RCC 7860 (cell line): ENCODE measurements at regions not wholly inside any gene's neighbourhood (a gene's known extent, or its start where the extent isn't known, plus 50 kb on each side); places are given as distances from the start of the nearest gene placed in this dataset.

Experiments used
- DNase-seq: peaks from one replicate; pipeline ENCODE4 v3.0.0-alpha.2; 2015; ENCODE audit warnings: low spot score
- FAIRE-seq: peaks from 2 replicates; lab custom pipeline; 2012; peaks lifted over from hg19 to GRCh38; lab: Jason Lieb, UNC

GRCh38 chr5:143671674-143672569, 140.0 kb upstream of the HMHB1 start:
- FAIRE-seq, result no peak

DNA sequence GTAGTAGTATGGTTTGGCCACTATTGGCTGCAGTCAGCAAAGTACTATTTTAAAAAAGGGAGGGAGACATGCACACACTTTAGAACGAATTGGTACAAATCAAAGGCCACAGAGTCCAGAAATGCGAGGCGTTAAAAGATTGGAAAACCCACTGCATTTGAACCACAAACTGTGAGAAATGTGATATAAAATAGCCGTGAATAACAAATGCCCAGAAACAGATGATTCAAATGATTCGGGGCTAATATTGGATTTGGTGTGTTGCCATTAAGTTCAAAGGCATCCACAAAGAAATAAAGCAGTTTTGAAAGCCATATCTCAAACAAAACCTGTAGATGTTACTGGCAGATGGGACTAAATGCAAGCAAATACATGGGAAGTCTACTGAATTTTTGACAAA, 140.9 kb upstream of the HMHB1 start:
- no peak for FAIRE-seq
- DNase-seq, result no peak

More at GRCh38 chr5:143671674-143672569, 140.0 kb upstream of the HMHB1 start:
- DNase-seq, result no peak

DNA sequence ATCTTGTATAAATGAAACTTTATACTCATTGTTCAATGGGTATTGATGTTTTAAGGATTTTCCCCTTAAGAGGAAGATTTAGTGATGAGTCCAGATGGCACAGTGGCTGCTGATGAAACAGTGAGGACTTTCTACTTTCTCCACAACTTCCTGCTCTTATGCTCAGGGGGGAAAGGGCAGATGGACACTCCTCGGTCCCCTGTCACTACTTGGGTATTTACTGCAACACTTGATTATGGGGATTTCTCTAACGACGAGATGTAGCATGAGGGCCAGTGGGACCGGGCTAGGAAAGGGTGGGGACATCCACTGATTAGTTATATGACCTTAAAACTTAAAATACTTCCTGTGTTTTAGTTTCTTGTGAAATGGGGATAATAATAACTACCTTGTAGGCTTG, 146.1 kb upstream of the HMHB1 start:
- no peak for FAIRE-seq
- no peak for DNase-seq

DNA sequence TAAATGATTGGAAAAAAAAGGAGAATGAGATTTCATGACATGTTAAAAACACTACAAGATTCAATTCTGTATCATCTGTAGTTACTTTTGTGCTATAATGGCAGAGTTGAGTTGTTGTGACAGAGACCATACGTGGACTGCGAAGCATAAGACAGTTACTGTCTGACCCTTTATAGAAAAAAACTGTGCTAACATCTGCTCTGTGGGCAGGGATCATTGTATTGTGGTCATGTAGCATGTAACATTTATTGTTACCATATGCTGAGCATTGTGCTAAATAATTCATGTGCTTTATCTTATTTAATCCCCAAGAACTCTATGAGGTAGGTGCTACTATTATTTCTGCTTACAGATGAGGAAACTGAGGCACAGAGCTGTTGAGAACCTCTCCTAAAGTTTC, 147.3 kb upstream of the HMHB1 start:
- DNase-seq, result no peak
- no peak for FAIRE-seq

- no peak for DNase-seq
- no peak for FAIRE-seq
Measured at GRCh38 chr5:143663872-143664271, 148.1 kb upstream of the HMHB1 start.

DNA sequence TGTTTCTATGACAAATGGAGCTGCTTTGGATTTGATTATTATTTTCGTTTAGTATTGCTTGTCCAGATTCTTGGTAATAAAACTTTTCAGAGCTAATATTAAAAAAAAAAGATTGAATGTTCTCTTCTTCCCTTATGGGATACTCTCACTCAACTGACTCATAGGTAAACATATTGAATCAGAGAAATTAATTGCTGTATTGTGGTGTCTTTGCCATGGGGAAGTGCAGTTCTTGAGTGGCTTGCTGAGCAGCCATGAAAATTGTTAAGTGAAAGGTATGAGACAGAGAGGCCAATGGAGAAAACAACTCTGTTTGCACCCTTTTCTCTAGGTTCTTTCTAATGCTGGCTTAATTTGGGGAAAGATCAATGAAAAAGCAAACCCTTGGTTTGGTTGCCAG, 149.9 kb upstream of the HMHB1 start:
- DNase-seq, result no peak
- no peak for FAIRE-seq

- no peak for DNase-seq
- FAIRE-seq, result no peak
Measured at GRCh38 chr5:143660625-143661024, 151.3 kb upstream of the HMHB1 start.

GRCh38 chr5:143659599-143660238, 152.2 kb upstream of the HMHB1 start:
- FAIRE-seq (no peak), DNase-seq (no peak)

- DNase-seq (no peak), FAIRE-seq (no peak)
Measured at GRCh38 chr5:143658956-143659355, 153.0 kb upstream of the HMHB1 start.

DNA sequence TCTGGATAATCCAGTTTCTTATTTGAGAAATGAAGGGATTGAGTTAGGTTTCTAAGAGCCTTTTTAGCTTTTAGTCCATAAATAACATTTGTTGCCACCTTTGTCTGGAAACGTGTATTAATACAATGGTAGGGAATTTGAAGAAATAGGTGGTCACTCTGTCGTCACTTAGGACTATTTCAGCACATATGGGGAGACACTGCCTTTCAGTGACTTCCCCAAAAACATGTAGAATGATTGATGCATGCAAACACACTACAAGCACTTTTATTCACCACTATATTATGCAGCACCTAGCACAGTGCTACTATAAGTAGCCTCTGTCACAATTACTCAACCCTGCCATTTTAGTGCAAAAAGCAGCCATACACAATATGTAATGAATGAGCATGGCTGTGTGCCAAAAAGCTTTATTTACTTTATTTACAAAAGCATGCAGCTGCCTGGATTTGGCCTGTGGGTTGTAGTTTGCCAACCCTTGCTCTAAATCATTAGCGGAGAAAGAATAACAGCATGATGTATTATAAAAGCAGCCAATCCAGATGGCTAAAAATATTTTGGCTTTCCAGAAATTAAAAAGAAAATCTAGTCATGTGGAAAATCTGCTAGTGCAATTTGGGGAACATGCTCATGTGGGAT, 154.2 kb upstream of the HMHB1 start:
- DNase-seq, result no peak
- no peak for FAIRE-seq

GRCh38 chr5:143653766-143654282, 158.1 kb upstream of the HMHB1 start:
- FAIRE-seq, result no peak
- no peak for DNase-seq

- FAIRE-seq, result no peak
Measured at GRCh38 chr5:143653256-143653655, 158.7 kb upstream of the HMHB1 start.

DNA sequence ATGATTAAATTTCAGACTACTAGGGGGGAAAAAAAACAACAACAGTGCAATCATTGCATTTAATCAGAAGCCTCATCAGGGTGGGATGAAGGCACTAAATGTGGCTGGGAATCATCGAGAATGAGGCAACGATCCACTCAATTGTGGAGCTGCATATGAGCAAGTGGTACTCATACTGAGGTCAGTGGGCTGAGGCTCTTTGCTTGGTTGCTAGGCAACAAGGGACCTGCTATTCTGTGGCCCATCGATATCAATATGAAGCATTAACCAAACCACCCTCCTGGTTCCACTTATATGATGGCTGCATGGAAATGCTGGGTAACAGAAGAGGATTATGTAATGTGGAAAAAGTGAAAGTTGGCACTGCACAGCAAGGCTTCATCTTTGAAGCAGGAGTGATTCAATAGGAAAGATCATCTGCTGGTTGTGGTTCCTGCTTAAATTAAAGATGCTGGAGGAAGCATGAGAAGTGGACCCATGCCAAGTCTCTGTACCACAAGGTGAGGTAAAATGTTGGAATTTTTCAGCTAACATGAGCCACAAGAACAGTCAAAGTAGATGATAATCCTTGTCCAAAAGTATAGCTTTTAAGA, 159.8 kb upstream of the HMHB1 start:
- no peak for FAIRE-seq
- DNase-seq, result no peak

More at GRCh38 chr5:143653256-143653655, 158.7 kb upstream of the HMHB1 start:
- no peak for DNase-seq

DNA sequence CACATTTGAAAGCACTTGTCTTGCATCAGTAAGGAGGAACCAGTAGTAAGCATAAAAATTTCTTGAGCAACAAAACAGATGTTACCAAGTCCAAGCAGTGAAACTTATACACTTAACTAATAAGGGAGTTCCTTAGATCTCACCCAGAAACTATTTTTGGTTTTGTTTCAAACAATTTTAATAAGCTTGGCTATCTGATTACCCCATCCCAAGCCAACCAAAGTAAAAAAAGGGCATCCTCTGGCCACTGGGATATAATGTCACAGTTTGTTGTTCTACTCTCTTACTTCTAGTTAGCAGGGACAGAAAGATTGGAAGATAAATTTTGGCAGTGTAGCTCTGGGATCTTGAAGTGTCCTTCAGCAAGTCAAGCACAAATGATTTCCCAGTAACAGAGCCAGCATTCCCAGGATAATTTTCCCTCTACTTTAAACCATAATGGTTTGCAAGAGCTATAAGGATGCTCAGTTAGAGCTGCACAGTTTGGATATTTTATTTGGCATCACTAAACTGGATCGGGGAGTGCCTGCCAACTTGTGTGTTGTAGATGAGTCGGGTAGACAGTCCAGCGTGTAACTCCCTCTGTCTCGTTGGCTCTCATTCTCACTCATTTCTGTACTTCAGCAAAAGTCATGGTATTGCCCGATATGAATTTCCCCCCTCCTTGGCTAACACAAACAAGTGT, 161.9 kb upstream of the HMHB1 start:
- DNase-seq (no peak), FAIRE-seq (no peak)

- FAIRE-seq (no peak), DNase-seq (no peak)
Measured at GRCh38 chr5:143648696-143649095, 163.3 kb upstream of the HMHB1 start.

- FAIRE-seq (no peak), DNase-seq (no peak)
Measured at GRCh38 chr5:143646961-143647360, 165.0 kb upstream of the HMHB1 start.

- FAIRE-seq, result no peak
Measured at GRCh38 chr5:143645356-143645755, 166.6 kb upstream of the HMHB1 start.

DNA sequence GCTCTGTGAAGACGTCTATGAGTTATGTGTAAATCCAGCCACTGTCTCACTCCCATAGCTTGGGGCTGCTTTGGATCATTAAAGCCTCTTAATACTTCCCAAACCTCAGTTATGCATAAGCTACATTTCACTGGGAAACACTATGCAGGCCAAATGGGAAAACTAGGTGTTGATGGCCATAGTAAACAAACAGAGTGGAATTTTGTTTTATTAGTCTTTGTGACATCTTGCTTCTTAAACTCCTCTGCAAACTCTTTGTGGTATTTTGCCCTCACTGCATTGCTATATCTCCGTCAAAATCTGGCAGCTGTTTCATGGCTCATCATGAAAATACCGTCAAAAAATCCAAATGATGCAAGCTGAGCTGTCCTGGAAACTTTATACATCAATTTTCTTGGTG, 167.2 kb upstream of the HMHB1 start:
- FAIRE-seq (no peak), DNase-seq (no peak)

More at GRCh38 chr5:143645356-143645755, 166.6 kb upstream of the HMHB1 start:
- no peak for DNase-seq

DNA sequence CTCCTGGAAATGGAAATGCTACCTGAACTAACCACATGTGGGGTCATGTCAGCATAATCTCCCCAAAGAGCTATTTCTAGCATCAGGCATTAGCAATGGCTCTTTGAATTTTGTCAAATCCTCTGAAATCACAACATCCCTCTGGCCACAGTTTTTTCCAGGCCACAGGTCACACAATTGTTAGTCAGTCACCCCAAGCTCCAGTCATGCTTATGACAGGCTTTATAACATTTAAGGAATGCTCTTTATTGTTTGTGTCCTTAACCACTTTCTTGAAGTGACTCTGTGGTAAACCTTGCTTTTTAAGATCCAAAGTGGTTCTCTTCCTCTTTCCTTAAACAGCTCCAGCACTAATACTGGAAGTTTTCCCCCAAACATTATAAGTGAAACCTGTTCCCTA, 169.2 kb upstream of the HMHB1 start:
- FAIRE-seq (no peak), DNase-seq (no peak)

- DNase-seq (no peak), FAIRE-seq (no peak)
Measured at GRCh38 chr5:143641549-143642355, 170.2 kb upstream of the HMHB1 start.
